ENCODE measurements at regions not wholly inside any gene's neighbourhood (a gene's known extent, or its start where the extent isn't known, plus 50 kb on each side); places are given as distances from the start of the nearest gene placed in this dataset.

GRCh38 chr4:126468144-126468543, 1153.4 kb downstream of the FAT4 start:
- WGBS, result 83% methylated on average over 1 of the region's 1 CpG

DNA sequence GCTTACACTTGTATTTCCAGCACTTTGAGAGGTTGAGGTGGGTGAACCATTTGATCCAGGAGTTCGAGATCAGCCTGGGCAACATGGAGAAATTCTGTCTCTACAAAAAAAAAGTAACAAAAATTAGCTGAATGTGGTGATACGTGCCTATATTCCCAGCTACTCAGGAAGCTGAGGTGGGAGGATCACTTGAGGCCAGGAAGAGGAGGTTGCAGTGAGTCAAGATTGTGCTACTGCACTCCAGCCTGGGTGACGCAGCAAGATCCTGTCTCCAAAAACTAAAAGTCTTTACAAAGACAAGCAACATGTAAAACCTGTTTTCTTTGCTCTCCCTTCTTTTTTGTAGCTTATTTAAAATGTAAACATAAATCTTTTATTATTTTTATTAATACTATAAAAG, 1156.1 kb downstream of the FAT4 start:
- DNase-seq (ENCODE audit: low spot score), result no peak
- Histone ChIP-seq H3K27ac (ENCODE audit: low read depth in 1 of 2, low read length in 2 of 2) (no peak overlapping the region), H3K27me3 (ENCODE audit: control insufficient read depth in 4 of 4, insufficient read depth in 4 of 4, low read length in 3 of 4) (no peaks in the 10 kb centered on the region), H3K9ac (ENCODE audit: low read depth in 1 of 2, low read length in 2 of 2) (no peak overlapping the region), H3K9me3 (ENCODE audit: control insufficient read depth in 4 of 4, low read length in 3 of 4) (peaks cover 0 to 3% (median 0%) of the 10 kb centered on the region in 4 donors), H3K4me1 (ENCODE audit: control insufficient read depth in 4 of 4, insufficient read depth in 4 of 4, low read length in 3 of 4) (no peaks in the 10 kb centered on the region), H3K4me3 (ENCODE audit: low read depth in 1 of 3, low read length in 3 of 3) (no peak overlapping the region), H3K36me3 (ENCODE audit: control insufficient read depth in 4 of 4, insufficient read depth in 3 of 4, low read depth in 1 of 4, low read length in 3 of 4) (no peaks in the 10 kb centered on the region)
- no peak for TF ChIP-seq EGR1 (IDR thresholded peaks at IDR 0.05; ENCODE audit: low read depth in 2 of 2)
- no peak for TF ChIP-seq SP1 (IDR thresholded peaks at IDR 0.05)
- TF ChIP-seq TAF1 (conservative IDR thresholded peaks at IDR 0.05), result no peak
- TF ChIP-seq ZBTB33 (IDR thresholded peaks at IDR 0.05), result no peak
- TF ChIP-seq YY1 (IDR thresholded peaks at IDR 0.05), result no peak
- TF ChIP-seq, protein P1, sequence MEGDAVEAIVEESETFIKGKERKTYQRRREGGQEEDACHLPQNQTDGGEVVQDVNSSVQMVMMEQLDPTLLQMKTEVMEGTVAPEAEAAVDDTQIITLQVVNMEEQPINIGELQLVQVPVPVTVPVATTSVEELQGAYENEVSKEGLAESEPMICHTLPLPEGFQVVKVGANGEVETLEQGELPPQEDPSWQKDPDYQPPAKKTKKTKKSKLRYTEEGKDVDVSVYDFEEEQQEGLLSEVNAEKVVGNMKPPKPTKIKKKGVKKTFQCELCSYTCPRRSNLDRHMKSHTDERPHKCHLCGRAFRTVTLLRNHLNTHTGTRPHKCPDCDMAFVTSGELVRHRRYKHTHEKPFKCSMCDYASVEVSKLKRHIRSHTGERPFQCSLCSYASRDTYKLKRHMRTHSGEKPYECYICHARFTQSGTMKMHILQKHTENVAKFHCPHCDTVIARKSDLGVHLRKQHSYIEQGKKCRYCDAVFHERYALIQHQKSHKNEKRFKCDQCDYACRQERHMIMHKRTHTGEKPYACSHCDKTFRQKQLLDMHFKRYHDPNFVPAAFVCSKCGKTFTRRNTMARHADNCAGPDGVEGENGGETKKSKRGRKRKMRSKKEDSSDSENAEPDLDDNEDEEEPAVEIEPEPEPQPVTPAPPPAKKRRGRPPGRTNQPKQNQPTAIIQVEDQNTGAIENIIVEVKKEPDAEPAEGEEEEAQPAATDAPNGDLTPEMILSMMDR (IDR thresholded peaks at IDR 0.05; ENCODE audit: low read depth, low read length, missing input control), result no peak
- no peak for TF ChIP-seq NR2F2 (IDR thresholded peaks at IDR 0.05)
- TF ChIP-seq JUND (IDR thresholded peaks at IDR 0.05), result no peak
- no peak for TF ChIP-seq RXRA (IDR thresholded peaks at IDR 0.05)
- TF ChIP-seq HNF4A (conservative IDR thresholded peaks at IDR 0.05), result no peak
- WGBS, result 58% methylated on average over 3 of the region's 3 CpGs

More at GRCh38 chr4:126468144-126468543, 1153.4 kb downstream of the FAT4 start:
- Histone ChIP-seq H3K9ac (ENCODE audit: low read depth in 1 of 2, low read length in 2 of 2) (no peak overlapping the region), H3K9me3 (ENCODE audit: control insufficient read depth in 4 of 4, low read length in 3 of 4) (peaks cover 0 to 3% (median 0%) of the 10 kb centered on the region in 4 donors), H3K4me1 (ENCODE audit: control insufficient read depth in 4 of 4, insufficient read depth in 4 of 4, low read length in 3 of 4) (no peaks in the 10 kb centered on the region), H3K36me3 (ENCODE audit: control insufficient read depth in 4 of 4, insufficient read depth in 3 of 4, low read depth in 1 of 4, low read length in 3 of 4) (no peaks in the 10 kb centered on the region), H3K27me3 (ENCODE audit: control insufficient read depth in 4 of 4, insufficient read depth in 4 of 4, low read length in 3 of 4) (no peaks in the 10 kb centered on the region), H3K4me3 (ENCODE audit: low read depth in 1 of 3, low read length in 3 of 3) (no peak overlapping the region), H3K27ac (ENCODE audit: low read depth in 1 of 2, low read length in 2 of 2) (no peak overlapping the region)
- TF ChIP-seq, protein P2, sequence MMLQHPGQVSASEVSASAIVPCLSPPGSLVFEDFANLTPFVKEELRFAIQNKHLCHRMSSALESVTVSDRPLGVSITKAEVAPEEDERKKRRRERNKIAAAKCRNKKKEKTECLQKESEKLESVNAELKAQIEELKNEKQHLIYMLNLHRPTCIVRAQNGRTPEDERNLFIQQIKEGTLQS (IDR thresholded peaks at IDR 0.05), result no peak
- TF ChIP-seq ZBTB33 (IDR thresholded peaks at IDR 0.05) (no peak), RXRA (IDR thresholded peaks at IDR 0.05) (no peak), HNF4A (conservative IDR thresholded peaks at IDR 0.05) (no peak), SP1 (IDR thresholded peaks at IDR 0.05) (no peak), HNF4G (IDR thresholded peaks at IDR 0.05) (no peak), JUND (IDR thresholded peaks at IDR 0.05) (no peak)
- TF ChIP-seq, protein P3, sequence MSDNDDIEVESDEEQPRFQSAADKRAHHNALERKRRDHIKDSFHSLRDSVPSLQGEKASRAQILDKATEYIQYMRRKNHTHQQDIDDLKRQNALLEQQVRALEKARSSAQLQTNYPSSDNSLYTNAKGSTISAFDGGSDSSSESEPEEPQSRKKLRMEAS (IDR thresholded peaks at IDR 0.05), result no peak
- no peak for DNase-seq (ENCODE audit: low spot score)
